ENCODE measurements at regions not wholly inside any gene's neighbourhood (a gene's known extent, or its start where the extent isn't known, plus 50 kb on each side); places are given as distances from the start of the nearest gene placed in this dataset.

DNA sequence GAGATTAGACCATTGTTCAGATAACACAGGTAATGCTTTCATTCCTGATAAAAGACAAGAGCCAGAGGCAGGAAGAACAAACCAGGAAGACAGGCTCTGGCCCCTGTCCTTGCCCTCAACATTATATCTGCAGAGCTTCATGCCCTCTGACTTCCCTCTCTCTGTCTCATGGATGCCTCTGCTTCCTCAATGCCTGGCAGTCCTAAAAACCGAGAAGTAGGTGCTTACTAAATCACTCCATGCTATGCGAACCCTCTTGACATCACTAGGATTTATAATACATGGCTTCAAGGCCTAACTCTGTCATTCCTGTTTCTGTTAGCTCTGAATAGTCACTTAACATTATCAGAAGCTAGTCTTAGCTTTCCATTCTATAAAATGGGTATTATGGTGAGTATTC lies 117.8 kb downstream of the TLR4 start:
- TF ChIP-seq, protein P1, sequence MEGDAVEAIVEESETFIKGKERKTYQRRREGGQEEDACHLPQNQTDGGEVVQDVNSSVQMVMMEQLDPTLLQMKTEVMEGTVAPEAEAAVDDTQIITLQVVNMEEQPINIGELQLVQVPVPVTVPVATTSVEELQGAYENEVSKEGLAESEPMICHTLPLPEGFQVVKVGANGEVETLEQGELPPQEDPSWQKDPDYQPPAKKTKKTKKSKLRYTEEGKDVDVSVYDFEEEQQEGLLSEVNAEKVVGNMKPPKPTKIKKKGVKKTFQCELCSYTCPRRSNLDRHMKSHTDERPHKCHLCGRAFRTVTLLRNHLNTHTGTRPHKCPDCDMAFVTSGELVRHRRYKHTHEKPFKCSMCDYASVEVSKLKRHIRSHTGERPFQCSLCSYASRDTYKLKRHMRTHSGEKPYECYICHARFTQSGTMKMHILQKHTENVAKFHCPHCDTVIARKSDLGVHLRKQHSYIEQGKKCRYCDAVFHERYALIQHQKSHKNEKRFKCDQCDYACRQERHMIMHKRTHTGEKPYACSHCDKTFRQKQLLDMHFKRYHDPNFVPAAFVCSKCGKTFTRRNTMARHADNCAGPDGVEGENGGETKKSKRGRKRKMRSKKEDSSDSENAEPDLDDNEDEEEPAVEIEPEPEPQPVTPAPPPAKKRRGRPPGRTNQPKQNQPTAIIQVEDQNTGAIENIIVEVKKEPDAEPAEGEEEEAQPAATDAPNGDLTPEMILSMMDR (IDR thresholded peaks at IDR 0.05; ENCODE audit: low read depth, low read length) = no peak
- TF ChIP-seq POLR2A (IDR thresholded peaks at IDR 0.05; ENCODE audit: extremely low read depth, insufficient read length) (no peak), MYC (IDR thresholded peaks at IDR 0.05; ENCODE audit: low read depth, low read length) (no peak)
- TF ChIP-seq, protein P2, sequence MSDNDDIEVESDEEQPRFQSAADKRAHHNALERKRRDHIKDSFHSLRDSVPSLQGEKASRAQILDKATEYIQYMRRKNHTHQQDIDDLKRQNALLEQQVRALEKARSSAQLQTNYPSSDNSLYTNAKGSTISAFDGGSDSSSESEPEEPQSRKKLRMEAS (IDR thresholded peaks at IDR 0.05; ENCODE audit: low read depth, low read length) = no peak
